ENCODE measurements at regions not wholly inside any gene's neighbourhood (a gene's known extent, or its start where the extent isn't known, plus 50 kb on each side); places are given as distances from the start of the nearest gene placed in this dataset.

DNA sequence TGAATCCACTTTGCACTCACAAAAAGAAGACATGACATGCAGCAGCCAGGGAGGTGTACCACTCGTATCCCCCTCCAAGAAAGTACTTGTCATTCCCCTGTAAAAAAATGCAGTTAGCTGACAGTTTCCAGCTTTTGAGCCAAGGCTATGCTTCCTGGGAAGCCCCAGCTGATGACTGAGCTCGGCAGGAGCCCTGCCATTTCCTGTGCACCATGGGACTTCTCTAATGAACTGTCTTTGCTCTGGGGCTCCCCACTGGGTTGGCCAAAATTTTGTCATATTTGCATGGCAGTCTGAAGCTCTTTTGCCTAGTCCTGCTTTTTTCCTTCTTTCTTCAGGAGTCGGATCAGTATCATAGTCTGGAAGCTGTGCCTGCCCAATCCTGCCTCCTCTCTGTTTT, 104.5 kb upstream of the MAOA start:
- CTCF ChIA-PET, result no interaction called here
- Histone ChIP-seq H3K36me3 (ENCODE audit: control insufficient read depth, insufficient read depth, low read length) (no peaks in the 10 kb centered on the region), H3K27me3 (ENCODE audit: control insufficient read depth, insufficient read depth, low read length) (no peaks in the 10 kb centered on the region), H3K4me3 (ENCODE audit: low read depth, low read length) (no peak overlapping the region)
- DNase-seq (ENCODE audit: low read depth), result no peak
- POLR2A ChIA-PET, result no interaction called here
- TF ChIP-seq, protein P1, sequence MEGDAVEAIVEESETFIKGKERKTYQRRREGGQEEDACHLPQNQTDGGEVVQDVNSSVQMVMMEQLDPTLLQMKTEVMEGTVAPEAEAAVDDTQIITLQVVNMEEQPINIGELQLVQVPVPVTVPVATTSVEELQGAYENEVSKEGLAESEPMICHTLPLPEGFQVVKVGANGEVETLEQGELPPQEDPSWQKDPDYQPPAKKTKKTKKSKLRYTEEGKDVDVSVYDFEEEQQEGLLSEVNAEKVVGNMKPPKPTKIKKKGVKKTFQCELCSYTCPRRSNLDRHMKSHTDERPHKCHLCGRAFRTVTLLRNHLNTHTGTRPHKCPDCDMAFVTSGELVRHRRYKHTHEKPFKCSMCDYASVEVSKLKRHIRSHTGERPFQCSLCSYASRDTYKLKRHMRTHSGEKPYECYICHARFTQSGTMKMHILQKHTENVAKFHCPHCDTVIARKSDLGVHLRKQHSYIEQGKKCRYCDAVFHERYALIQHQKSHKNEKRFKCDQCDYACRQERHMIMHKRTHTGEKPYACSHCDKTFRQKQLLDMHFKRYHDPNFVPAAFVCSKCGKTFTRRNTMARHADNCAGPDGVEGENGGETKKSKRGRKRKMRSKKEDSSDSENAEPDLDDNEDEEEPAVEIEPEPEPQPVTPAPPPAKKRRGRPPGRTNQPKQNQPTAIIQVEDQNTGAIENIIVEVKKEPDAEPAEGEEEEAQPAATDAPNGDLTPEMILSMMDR (IDR thresholded peaks at IDR 0.05; ENCODE audit: insufficient read depth, low read depth, low read length), result no peak

DNA sequence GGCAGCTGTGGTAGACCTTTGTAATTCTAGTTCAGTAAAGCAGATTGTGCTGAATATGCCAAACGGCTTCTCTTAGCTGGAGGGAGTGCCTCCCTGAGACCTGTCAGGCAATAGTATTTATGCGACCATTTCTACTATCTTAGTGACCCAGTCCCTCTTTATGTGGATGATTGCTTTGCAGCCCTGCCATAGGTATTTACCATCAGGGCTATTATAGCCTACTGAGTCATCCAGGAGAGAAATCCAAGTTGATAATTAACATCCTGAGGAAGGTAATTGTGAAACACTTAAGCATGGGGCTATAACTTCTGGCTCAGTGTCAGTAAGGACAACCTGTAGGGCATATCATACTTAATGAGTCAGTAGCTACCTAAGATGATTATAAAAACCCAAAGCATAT, 103.9 kb upstream of the MAOA start:
- TF ChIP-seq, protein P1 (IDR thresholded peaks at IDR 0.05; ENCODE audit: insufficient read depth, low read depth, low read length), result no peak
- ChIA-PET POLR2A (no interaction called here), CTCF (no interaction called here)
- no peak for DNase-seq (ENCODE audit: low read depth)
- Histone ChIP-seq H3K4me3 (ENCODE audit: low read depth, low read length) (no peak overlapping the region), H3K36me3 (ENCODE audit: control insufficient read depth, insufficient read depth, low read length) (no peaks in the 10 kb centered on the region), H3K27me3 (ENCODE audit: control insufficient read depth, insufficient read depth, low read length) (no peaks in the 10 kb centered on the region)

GRCh38 chrX:43552703-43553102, 103.4 kb upstream of the MAOA start:
- TF ChIP-seq, protein P1 (IDR thresholded peaks at IDR 0.05; ENCODE audit: insufficient read depth, low read depth, low read length), result no peak
- CTCF ChIA-PET, result no interaction called here
- no peaks in the 10 kb centered on the region for H3K27me3 ChIP-seq (ENCODE audit: control insufficient read depth, insufficient read depth, low read length)
- POLR2A ChIA-PET, result no interaction called here
- no peaks in the 10 kb centered on the region for H3K36me3 ChIP-seq (ENCODE audit: control insufficient read depth, insufficient read depth, low read length)
- no peak overlapping the region for H3K4me3 ChIP-seq (ENCODE audit: low read depth, low read length)
- DNase-seq (ENCODE audit: low read depth), result no peak

- ChIA-PET POLR2A (no interaction called here), CTCF (no interaction called here)
- Histone ChIP-seq H3K36me3 (ENCODE audit: control insufficient read depth, insufficient read depth, low read length) (no peaks in the 10 kb centered on the region), H3K27me3 (ENCODE audit: control insufficient read depth, insufficient read depth, low read length) (no peaks in the 10 kb centered on the region), H3K4me3 (ENCODE audit: low read depth, low read length) (no peak overlapping the region)
- TF ChIP-seq, protein P1 (IDR thresholded peaks at IDR 0.05; ENCODE audit: insufficient read depth, low read depth, low read length), result no peak
- DNase-seq (ENCODE audit: low read depth), result no peak
These were observed 102.8 kb upstream of the MAOA start for GRCh38 chrX:43553257-43553656.

- POLR2A ChIA-PET, result no interaction called here
- Histone ChIP-seq H3K36me3 (ENCODE audit: control insufficient read depth, insufficient read depth, low read length) (no peaks in the 10 kb centered on the region), H3K4me3 (ENCODE audit: low read depth, low read length) (no peak overlapping the region), H3K27me3 (ENCODE audit: control insufficient read depth, insufficient read depth, low read length) (no peaks in the 10 kb centered on the region)
- TF ChIP-seq, protein P1 (IDR thresholded peaks at IDR 0.05; ENCODE audit: insufficient read depth, low read depth, low read length), result no peak
- no peak for DNase-seq (ENCODE audit: low read depth)
- CTCF ChIA-PET, result no interaction called here
These were observed 99.9 kb upstream of the MAOA start for GRCh38 chrX:43556207-43556606.

All from BJ (cell line).